ENCODE measurements at regions not wholly inside any gene's neighbourhood (a gene's known extent, or its start where the extent isn't known, plus 50 kb on each side); places are given as distances from the start of the nearest gene placed in this dataset.

DNA sequence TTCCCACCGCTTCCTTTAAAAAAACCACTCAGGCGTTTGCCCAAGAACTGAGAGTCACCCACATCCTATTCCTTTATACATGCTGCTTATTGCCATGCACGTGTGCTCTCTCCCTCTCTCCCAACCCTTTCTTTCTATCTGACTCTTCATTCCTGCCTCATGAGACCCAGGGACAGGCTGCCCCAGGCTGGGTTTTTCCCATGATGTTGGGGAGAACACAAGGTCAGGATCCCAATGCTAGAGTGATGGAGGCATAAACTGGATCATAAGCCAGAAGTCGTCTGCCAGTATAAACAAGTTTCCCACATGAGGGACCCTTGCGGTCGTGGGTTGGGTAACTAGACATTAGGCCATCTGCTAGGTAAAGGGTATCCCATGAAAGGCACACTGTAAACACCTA lies 64.9 kb downstream of the CD2 start:
- H3K4me3 ChIP-seq (ENCODE audit: insufficient read depth, low read length) = no peak overlapping the region
- H3K27me3 ChIP-seq (ENCODE audit: insufficient read depth, low read length) = no peaks in the 10 kb centered on the region
- H4K20me1 ChIP-seq (ENCODE audit: insufficient read depth, low read length) = no peaks in the 10 kb centered on the region
- no peak for DNase-seq (ENCODE audit: insufficient read length, low spot score, missing footprints)
- no peak overlapping the region for H3K4me2 ChIP-seq (ENCODE audit: insufficient read depth, low read length)
- no peaks in the 10 kb centered on the region for H3K79me2 ChIP-seq (ENCODE audit: insufficient read depth, low read length)
- peaks cover 3% of the 10 kb centered on the region for H3K4me1 ChIP-seq (ENCODE audit: insufficient read depth, low read length)
- no peak overlapping the region for H2AFZ ChIP-seq (ENCODE audit: low read length)
- TF ChIP-seq, protein P1, sequence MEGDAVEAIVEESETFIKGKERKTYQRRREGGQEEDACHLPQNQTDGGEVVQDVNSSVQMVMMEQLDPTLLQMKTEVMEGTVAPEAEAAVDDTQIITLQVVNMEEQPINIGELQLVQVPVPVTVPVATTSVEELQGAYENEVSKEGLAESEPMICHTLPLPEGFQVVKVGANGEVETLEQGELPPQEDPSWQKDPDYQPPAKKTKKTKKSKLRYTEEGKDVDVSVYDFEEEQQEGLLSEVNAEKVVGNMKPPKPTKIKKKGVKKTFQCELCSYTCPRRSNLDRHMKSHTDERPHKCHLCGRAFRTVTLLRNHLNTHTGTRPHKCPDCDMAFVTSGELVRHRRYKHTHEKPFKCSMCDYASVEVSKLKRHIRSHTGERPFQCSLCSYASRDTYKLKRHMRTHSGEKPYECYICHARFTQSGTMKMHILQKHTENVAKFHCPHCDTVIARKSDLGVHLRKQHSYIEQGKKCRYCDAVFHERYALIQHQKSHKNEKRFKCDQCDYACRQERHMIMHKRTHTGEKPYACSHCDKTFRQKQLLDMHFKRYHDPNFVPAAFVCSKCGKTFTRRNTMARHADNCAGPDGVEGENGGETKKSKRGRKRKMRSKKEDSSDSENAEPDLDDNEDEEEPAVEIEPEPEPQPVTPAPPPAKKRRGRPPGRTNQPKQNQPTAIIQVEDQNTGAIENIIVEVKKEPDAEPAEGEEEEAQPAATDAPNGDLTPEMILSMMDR (IDR thresholded peaks at IDR 0.05; ENCODE audit: extremely low read depth, low read depth, low read length) = no peak
- no peaks in the 10 kb centered on the region for H3K9me3 ChIP-seq (ENCODE audit: low read depth, low read length)
- no peak overlapping the region for H3K27ac ChIP-seq (ENCODE audit: low read depth, low read length)
- H3K36me3 ChIP-seq (ENCODE audit: insufficient read depth, low read length) = no peaks in the 10 kb centered on the region

DNA sequence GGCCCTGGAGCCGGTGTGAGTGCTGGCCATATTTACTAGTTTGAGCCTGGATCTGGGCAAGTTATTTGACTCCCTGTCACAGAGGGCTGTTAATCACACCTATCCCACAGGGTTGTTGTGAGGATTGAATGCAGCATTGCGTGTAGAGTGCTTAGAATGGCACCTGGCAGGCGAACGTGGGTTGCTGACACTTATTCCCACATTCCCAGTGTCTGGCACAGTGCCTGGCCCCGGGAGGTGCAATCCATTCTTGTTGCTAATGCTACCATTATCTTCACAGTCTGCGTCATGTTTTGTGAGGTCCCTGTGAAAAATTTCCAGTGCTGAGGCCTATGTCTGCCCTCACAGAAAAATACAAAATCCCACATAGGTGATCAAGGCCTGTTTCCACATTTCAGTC lies 66.1 kb downstream of the CD2 start:
- no peak overlapping the region for H2AFZ ChIP-seq (ENCODE audit: low read length)
- no peaks in the 10 kb centered on the region for H3K9me3 ChIP-seq (ENCODE audit: low read depth, low read length)
- H3K4me3 ChIP-seq (ENCODE audit: insufficient read depth, low read length) = no peak overlapping the region
- peak; percentile 85 for DNase-seq (ENCODE audit: insufficient read length, low spot score, missing footprints)
- no peaks in the 10 kb centered on the region for H4K20me1 ChIP-seq (ENCODE audit: insufficient read depth, low read length)
- no peaks in the 10 kb centered on the region for H3K27me3 ChIP-seq (ENCODE audit: insufficient read depth, low read length)
- no peaks in the 10 kb centered on the region for H3K79me2 ChIP-seq (ENCODE audit: insufficient read depth, low read length)
- no peak overlapping the region for H3K4me2 ChIP-seq (ENCODE audit: insufficient read depth, low read length)
- no peaks in the 10 kb centered on the region for H3K36me3 ChIP-seq (ENCODE audit: insufficient read depth, low read length)
- H3K4me1 ChIP-seq (ENCODE audit: insufficient read depth, low read length) = peaks cover 3% of the 10 kb centered on the region
- TF ChIP-seq, protein P1 (IDR thresholded peaks at IDR 0.05; ENCODE audit: extremely low read depth, low read depth, low read length) = no peak
- peak overlapping the region; percentile 85 for H3K27ac ChIP-seq (ENCODE audit: low read depth, low read length)

DNA sequence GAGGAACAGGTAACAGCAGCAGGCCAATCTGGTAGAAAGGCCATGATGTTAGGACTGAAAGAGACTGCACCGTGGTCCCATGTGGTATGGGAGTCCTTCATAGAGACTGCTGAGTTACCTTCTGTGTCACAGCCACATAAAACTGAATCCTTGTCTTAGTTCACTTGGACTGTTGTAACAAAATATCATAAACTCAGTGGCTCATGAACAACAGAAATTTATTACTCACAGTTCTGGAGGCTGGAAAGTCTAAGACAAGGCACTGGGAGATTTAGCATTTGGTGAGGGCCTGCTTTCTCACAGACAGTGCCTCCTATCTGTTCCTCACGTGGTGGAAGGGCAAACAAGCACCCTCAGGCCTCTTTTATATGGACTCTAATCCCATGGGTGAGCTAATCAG lies 67.5 kb downstream of the CD2 start:
- H3K27ac ChIP-seq (ENCODE audit: low read depth, low read length) = no peak overlapping the region
- TF ChIP-seq, protein P1 (IDR thresholded peaks at IDR 0.05; ENCODE audit: extremely low read depth, low read depth, low read length) = no peak

DNA sequence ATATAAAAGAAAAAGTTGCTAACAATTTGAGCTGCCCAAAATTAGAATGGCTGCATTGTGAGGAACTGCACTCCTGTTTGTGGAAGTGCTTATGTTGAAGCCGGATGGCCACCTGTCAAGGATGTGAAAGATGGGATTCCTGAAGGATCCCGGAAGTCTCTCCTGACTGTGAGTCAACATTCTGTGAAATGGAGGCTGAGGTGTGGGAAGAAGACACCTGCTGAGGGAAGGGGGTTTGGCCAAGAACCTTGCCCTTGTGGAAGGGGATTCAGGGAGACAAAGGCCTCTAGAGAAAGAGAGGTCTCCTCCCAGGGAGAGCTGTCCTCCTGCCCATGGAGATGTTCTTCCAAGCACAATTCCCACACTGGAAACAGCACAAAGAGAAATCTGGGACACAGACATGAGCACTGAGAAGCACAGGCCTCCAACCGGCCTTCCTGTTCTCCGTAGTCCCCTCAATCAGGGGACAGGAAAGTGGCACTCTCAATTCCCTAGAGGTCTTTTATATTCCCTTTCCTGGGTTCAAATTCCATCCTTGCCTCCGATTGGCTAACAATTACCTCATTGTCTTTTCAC lies 70.5 kb downstream of the CD2 start:
- peaks cover 3% of the 10 kb centered on the region for H3K4me1 ChIP-seq (ENCODE audit: insufficient read depth, low read length)
- no peaks in the 10 kb centered on the region for H3K36me3 ChIP-seq (ENCODE audit: insufficient read depth, low read length)
- TF ChIP-seq, protein P1 (IDR thresholded peaks at IDR 0.05; ENCODE audit: extremely low read depth, low read depth, low read length) = no peak
- no peaks in the 10 kb centered on the region for H3K9me3 ChIP-seq (ENCODE audit: low read depth, low read length)
- H3K27ac ChIP-seq (ENCODE audit: low read depth, low read length) = no peak overlapping the region
- H3K4me2 ChIP-seq (ENCODE audit: insufficient read depth, low read length) = no peak overlapping the region
- no peak overlapping the region for H3K4me3 ChIP-seq (ENCODE audit: insufficient read depth, low read length)
- no peaks in the 10 kb centered on the region for H3K27me3 ChIP-seq (ENCODE audit: insufficient read depth, low read length)
- H2AFZ ChIP-seq (ENCODE audit: low read length) = no peak overlapping the region
- H4K20me1 ChIP-seq (ENCODE audit: insufficient read depth, low read length) = no peaks in the 10 kb centered on the region
- no peak for DNase-seq (ENCODE audit: insufficient read length, low spot score, missing footprints)
- H3K79me2 ChIP-seq (ENCODE audit: insufficient read depth, low read length) = no peaks in the 10 kb centered on the region

More for the DNA sequence above, 67.5 kb downstream of the CD2 start:
- no peaks in the 10 kb centered on the region for H4K20me1 ChIP-seq (ENCODE audit: insufficient read depth, low read length)
- no peak overlapping the region for H3K4me2 ChIP-seq (ENCODE audit: insufficient read depth, low read length)
- H3K4me3 ChIP-seq (ENCODE audit: insufficient read depth, low read length) = no peak overlapping the region
- peaks cover 3% of the 10 kb centered on the region for H3K4me1 ChIP-seq (ENCODE audit: insufficient read depth, low read length)
- no peak overlapping the region for H2AFZ ChIP-seq (ENCODE audit: low read length)
- no peaks in the 10 kb centered on the region for H3K9me3 ChIP-seq (ENCODE audit: low read depth, low read length)
- H3K27me3 ChIP-seq (ENCODE audit: insufficient read depth, low read length) = no peaks in the 10 kb centered on the region
- no peaks in the 10 kb centered on the region for H3K79me2 ChIP-seq (ENCODE audit: insufficient read depth, low read length)
- DNase-seq (ENCODE audit: insufficient read length, low spot score, missing footprints) = no peak
- no peaks in the 10 kb centered on the region for H3K36me3 ChIP-seq (ENCODE audit: insufficient read depth, low read length)
